D341Med (cell line): ENCODE measurements at regions not wholly inside any gene's neighbourhood (a gene's known extent, or its start where the extent isn't known, plus 50 kb on each side); places are given as distances from the start of the nearest gene placed in this dataset.

Experiments
- DNase-seq: peaks from one replicate; pipeline ENCODE4 v3.0.0; 2012; ENCODE audit warnings: low spot score

GRCh38 chr5:159539678-159540077 lies 209.4 kb upstream of the IL12B start:
- DNase-seq = no peak

DNA sequence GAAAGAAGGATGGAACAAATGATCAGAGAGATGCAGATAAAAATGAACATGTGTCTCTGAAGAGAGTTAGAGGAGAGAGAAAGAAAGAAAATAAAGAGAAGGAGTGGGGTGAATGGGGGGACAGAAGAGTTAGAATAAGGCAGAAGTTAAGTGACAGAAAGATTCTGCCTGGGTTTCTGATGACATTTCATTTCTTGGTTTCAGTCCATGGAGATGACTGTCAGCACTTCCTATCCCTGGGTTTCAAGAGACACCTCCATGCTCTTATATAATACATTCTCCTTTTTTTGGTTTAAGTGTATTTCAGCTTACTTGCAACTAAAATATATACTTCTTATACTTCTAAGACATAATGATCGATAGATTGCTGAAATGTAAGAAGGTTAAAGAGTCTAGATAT lies 213.0 kb upstream of the IL12B start:
- no peak for DNase-seq

DNA sequence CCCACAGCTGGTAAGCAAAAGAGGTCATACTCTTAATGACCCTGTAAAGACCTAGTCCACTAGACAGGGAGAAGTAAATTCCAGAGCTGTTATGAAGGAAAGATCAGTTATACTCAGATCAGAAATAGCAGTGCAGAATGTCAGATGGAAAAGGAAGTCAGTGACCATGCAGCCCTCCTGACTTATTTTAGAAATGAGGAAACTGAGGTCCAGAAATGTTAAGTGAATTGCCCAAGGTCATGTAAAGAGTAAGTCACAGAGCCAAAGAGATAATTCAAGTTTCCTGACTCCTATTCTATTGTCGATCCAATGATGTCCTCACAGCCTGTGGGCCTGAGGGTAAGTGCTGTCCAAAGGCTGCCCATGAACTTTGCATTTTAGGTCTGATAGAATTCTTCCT lies 214.9 kb upstream of the IL12B start:
- no peak for DNase-seq

DNA sequence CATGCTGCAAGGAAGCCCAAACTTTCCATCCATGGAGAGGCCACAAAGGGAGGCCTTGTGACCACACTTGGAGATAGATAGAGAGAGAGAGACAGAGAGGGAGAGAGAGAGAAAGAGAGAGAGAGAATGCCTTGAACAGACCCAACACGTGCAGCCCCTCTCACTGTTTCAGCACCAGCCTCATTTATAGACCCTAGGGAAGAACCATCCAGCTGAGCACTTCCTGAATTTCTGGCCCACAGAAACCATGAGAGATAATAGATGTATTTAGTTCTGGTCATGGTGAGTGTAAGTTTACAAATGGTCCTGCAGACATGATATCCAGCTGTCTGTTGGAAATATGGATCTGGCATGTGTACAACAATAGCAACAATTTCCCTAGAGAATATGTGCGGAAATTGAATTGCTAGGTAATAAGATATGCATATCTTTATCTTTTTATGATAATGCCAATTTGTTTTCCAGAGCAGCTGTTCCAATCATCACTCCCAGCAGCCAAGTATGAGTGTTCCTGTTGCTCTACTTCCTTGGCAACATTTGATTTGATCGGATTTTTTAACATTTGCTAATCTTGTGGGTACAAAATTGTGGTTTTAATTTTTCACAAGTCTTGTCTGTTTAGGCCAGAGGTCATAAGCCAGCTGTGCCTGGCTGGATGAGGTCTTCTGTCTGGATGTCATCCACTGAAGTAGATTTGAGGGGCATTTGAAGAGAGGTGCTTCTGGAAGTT lies 217.3 kb upstream of the IL12B start:
- DNase-seq = no peak

DNA sequence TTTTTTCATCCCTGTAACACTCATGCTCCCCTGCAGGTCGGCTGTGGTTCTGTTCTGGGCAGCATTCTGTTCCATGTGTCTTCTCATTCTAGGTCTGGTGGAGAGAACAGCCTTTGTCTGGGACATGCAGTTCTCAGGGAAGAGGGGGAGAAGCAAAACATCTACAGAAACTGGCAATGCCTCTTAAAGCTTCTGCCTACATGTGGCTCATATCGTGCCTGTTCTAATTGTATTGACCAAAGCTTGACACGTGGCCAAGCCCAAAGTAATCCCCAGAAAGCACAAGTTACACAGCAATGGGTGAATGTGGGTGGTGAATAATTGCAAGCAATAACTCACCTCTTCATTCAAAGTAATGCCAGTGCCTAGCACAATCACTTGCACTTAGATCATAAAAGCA lies 218.2 kb upstream of the IL12B start:
- no peak for DNase-seq

DNA sequence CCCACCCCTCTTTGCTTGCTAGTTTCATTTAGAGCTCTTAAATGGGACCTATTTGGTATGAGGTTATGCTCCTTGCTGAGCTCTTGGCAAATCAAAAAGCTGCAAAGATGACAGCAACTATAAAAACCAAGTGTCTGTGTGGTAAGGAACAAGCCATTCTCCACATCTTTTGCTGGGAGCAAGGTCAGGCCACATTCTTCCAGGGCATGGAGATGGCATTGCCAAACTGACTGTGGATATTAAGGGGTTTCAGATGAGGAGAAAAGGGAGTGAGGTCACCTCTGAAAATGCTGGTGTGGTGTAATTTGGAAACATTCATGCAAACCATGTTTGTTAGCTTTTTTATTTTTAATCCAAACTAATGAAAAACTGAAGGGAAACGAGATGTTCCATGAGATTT lies 218.8 kb upstream of the IL12B start:
- no peak for DNase-seq

- no peak for DNase-seq
Observed at GRCh38 chr5:159550951-159551350, 220.7 kb upstream of the IL12B start.

- no peak for DNase-seq
Observed at GRCh38 chr5:159552751-159553150, 222.5 kb upstream of the IL12B start.

DNA sequence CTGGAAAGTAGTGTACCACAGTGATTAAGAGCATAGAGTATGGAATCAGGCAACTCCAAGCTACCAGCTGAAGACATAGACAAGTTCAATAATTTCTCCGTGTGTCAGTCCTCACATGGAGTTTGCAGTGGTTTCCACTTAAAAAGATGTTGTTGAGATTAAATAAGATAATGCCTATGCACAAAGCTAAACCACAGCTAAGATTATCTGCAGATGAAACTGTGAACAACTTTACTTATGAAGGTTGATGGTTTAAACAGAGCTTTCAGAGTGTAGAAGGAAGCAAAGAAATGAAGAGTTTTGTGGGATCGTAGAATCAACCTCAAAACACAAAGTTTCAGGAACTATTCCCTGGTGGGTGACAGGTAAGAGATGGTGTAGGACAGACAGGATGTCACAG lies 223.5 kb upstream of the IL12B start:
- no peak for DNase-seq

DNA sequence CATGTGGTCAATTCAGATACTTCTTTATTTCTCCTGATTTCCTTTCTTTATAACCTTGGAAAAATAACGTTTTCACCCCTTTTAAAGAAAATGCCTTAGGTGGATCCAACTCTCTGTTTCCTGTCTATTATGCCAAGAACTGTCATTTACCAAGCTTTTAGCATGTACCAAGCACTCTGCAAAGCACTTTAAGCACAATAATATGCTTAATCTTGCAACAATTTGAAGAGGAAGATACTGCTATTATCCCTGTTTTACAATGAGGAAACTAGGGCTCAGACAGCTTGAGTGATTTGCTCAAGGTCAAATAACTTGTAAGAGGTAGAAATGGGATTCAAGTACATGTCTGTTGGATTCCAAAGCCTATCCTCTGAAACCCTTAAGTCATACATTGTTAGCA lies 224.8 kb upstream of the IL12B start:
- no peak for DNase-seq

- no peak for DNase-seq
Observed at GRCh38 chr5:159559337-159559736, 229.1 kb upstream of the IL12B start.

GRCh38 chr5:159560088-159560487 lies 229.8 kb upstream of the IL12B start:
- DNase-seq = no peak

GRCh38 chr5:159564031-159564430 lies 233.7 kb upstream of the IL12B start:
- DNase-seq = no peak

- DNase-seq = no peak
Observed at GRCh38 chr5:159566832-159567231, 236.5 kb upstream of the IL12B start.

DNA sequence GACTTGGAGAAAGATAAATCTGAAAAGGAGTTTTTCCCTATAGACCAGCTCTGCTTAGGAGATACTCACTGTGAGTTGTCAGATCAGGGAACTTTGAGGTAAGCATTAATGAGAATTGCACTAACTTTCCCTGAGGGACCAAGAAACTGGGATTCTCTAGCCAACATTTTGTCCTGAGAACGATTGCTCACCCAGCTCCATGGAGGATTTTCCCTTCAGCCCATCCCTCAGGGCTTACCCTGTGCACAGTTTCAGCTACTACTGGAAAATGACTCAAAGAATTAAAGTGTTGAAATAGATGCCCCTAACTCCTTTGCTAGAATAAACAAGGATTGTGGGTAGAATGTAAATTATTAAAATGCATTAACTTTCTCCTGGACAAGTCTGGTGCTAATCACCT lies 237.2 kb upstream of the IL12B start:
- no peak for DNase-seq

- DNase-seq = no peak
Observed at GRCh38 chr5:159571501-159572244, 241.4 kb upstream of the IL12B start.

- DNase-seq = no peak
Observed at GRCh38 chr5:159576902-159577301, 246.6 kb upstream of the IL12B start.

DNA sequence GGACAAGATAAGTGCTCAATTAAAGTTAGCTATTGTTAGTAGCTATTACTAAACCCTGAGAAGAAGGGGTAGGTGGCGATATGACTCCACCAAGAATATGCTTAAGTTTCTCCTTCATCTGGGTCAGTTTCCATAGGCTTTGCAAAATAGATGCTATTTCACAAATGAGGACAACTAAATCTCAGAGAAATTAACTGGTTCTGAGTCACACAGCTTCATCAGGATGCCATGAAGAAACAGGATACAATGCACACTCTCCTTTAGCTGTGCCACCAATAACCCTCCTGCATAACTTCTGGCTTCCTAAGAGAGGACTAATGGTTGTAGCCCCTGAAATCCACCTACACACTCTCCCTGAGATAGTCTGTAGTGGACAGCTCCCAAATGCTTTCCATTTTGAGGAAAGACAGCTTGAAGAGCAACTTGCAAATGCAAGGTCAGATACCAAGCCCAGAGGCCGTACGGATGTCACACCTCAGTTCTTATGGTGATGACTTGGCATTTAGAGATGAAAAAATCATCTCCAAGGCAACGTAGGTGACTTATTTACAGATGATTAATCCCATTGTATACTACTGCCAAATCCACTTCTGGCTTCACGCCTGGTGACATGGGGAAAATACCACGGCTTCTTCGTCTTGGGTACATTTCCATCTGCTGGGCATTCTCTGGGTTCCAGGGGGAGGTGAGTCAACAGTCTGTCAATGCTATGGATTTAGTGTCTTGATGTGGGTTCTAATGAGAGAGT lies 251.4 kb upstream of the IL12B start:
- DNase-seq = peak; percentile 59

GRCh38 chr5:159582756-159583541 lies 252.7 kb upstream of the IL12B start:
- no peak for DNase-seq

GRCh38 chr5:159586921-159587320 lies 256.6 kb upstream of the IL12B start:
- no peak for DNase-seq

DNA sequence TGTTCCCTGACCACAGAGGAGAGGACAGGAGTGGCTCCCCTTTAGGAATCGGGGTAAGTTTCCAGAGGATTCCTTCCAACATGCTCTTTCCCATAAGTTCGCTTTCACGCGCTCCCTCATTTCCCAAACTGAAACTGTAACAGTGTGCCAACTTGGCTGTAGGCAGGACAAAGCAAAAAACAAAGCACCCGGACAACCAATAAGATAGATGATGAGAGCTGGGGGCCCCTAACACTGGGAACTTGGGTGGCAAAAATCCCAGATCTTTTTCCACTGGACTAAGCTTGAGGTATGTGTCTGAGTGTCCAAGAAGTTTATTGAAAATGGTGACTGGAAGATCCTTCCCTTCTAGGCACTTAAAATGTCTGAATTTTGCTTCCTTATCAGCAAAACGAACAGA lies 258.7 kb upstream of the IL12B start:
- no peak for DNase-seq

DNA sequence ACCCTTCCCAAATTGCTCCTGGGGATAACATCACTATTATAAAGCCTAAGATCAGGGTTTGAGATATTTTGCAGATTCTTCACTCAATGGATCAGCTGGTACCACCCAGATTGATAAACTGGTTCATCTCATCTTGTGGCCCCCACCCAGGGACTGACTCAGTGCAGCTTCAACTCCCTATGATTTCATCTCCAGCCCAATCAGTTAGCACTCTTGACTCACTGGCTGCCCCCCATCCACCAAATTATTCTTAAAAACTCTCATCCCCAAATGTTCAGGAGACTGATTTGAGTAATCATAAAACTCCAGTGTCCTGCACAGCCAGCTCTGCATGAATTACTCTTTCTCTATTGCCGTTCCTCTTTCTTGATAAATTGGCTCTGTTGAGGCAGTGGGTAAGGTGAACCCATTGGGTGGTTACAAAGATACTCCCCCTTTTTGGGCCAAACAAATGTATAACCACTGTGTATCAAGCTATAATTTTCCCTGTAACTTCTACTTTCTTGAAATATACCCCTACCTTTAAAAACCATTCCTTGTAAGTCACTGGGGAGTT lies 263.3 kb upstream of the IL12B start:
- no peak for DNase-seq
